ENCODE measurements at regions not wholly inside any gene's neighbourhood (a gene's known extent, or its start where the extent isn't known, plus 50 kb on each side); places are given as distances from the start of the nearest gene placed in this dataset.

DNA sequence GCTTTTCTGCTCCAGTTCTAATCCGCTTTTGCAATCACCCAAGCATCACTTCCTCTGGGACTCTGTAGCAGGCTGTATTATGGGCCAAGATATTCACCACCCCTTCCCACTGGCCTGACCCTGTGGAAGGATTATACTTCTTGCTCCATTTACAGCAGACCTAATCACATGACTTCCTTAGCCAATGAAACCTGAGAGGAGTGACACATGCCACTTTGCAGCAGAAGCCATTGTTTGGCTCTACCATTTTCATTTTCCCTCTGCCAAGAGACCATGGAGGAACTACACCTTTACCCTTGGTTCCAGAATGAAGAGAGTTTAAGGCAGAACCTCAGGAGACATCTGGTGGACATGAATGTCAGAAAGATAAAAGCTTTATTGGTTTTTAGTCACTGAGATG lies 134.9 kb upstream of the HSD17B12 start:
- DNase-seq = no peak

DNA sequence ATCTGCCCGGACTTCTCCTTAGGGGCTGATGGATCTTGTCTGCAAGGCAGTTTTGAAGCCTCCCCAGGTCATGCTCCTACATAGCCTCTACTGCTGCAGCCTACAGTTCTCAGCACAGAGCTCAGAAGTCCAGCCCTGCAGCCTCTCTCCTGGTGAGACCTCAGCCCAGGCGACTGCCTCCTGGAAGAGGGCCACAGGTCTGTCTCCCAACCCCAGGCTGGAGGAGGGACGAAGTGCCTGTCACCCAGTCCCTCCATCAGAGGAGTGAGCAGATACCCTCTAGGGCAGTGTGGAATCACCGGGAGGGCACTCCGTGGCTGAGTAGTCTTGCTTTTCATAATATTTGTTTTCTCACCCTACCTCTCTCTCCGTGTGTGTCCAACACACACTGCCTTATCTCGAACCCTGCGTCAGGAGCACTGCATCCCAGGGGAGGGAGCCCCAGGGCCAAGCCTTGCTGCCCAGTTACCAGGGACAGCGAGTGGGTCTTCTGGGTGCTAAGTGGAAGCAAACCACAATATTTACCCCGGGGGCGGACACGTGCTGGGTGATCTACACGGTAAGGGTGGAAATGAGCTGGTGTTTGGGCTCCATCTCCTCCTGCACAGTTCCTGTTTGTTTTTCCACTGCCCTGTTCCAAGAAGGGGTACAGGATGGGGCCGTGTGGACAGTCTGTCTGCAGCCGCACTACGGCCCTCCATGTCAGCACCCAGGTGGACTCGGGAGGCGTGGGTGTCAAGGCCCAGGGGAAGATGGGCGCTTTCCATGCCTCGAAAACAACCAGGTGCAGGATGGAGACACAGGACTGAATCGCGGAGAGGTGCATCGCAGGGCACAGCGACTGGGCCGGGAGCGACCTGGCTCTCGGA lies 133.7 kb upstream of the HSD17B12 start:
- DNase-seq = no peak

GRCh38 chr11:43547430-43547831 lies 133.1 kb upstream of the HSD17B12 start:
- DNase-seq = peak in 4 of 56 donors; percentile 4 to 56 (median 43)

GRCh38 chr11:43547889-43548381 lies 132.6 kb upstream of the HSD17B12 start:
- DNase-seq = peak in 11 of 56 donors; percentile 10 to 56 (median 28)

DNA sequence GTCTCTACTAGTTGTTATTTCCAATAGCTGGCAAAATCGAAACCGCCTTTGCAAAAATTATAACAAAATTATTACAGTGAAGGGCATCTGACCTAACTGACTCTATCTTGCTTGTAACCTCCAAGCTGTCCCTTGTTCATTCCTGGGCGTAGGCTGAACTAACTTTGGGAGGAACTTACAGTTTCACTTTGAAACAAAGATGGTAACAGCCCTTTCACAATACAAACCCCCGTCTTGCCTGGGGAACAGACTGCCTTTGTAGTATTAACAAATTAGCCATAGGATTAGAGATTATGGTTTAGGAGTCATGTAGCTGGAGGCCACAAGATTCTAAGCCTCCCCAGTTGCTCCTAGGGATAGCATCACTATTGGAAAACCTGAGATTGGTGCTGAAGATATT lies 131.6 kb upstream of the HSD17B12 start:
- DNase-seq = no peak

DNA sequence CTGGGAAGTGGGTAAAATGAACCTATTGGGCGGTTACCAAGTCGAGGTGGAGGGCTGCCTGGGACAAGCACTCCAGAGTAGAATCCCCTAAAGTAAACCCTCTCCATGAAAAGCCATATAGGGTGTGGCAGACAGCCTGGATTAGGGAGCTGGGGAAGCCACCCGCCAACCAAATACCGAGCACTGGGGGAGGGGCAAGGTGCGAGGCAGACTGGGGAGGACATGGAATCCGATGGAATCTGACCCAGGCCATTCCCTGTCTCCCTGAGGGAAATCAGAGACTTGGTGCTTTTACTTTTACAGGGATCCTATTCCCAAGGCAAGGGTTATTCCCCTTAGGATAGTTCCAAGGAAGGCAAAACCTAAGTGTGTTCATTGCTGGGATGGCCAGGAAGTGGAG lies 130.9 kb upstream of the HSD17B12 start:
- no peak for DNase-seq

DNA sequence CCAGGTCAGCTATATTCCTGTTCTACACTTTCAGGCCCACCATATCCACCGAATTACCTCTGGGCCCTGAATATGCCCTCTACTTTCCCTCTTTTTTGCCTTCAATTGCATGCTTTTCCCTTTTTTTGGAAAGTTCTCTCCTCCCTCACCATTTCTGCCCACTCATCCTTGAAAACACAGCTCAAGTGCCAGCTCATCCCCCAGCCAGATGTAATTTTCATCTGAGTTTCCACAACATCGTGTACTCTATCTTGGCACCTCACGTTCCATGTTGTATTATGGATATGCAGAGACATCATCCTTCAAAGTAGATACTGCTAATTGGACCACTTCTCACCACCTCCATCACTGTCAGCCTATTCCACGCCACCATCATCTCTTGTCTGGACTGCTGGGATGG lies 129.8 kb upstream of the HSD17B12 start:
- DNase-seq = peak in 1 of 56 donors; percentile 12

DNA sequence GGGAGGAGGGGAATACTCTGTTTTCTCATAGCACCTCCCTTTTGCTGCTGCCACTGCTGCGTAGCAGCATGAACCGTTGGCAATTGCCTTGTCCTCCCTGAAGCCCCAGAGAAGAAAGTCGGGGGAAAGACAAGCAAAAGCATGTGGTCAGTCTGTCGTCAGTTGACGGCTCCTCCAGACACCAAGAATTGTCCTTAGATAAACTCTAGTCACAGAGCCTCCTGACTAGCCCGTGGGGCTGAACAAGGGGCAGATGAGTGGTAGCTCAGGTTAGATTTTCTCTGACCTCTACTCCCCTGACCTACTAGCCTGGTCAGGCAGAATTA lies 126.4 kb upstream of the HSD17B12 start:
- DNase-seq = no peak

GRCh38 chr11:43555186-43555585 lies 125.4 kb upstream of the HSD17B12 start:
- no peak for DNase-seq

DNA sequence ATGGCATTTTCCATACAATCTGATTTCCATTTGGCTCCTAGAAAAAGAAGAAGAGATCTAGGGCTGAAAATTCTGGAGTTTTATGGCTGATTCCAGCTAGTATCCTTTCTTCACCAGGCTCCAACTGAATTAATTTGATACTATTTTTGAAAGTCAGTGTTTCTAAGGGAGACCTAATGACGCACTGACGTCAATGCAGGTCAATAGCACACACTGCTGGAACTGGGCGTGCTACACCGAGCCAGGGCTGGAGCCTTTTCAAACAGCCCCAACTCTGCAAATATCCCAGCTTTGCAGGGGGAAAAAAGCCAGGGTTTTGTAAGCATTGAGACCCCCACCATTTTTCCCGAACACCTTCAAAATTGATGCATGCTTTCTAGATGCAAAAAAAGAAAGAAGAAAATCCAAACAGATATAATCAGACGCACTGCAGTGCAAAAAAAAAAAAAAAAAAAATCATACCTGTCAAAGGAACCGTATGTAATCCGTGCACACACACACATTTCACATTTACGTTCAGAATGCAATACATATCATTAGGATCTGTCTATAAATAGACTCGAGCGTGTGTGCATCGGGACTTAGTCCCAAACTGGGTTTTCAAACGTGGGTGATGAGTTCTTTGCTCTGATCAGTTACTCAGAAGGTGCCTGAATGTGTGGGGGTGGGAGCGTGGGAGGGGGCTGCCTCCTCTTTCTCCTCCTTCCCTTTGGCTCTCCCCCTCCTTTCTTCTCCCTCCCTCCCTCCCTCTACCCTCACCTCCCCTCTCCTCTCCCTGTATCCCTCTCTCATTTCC lies 124.5 kb upstream of the HSD17B12 start:
- DNase-seq = peak in 11 of 56 donors; percentile 10 to 63 (median 26)

DNA sequence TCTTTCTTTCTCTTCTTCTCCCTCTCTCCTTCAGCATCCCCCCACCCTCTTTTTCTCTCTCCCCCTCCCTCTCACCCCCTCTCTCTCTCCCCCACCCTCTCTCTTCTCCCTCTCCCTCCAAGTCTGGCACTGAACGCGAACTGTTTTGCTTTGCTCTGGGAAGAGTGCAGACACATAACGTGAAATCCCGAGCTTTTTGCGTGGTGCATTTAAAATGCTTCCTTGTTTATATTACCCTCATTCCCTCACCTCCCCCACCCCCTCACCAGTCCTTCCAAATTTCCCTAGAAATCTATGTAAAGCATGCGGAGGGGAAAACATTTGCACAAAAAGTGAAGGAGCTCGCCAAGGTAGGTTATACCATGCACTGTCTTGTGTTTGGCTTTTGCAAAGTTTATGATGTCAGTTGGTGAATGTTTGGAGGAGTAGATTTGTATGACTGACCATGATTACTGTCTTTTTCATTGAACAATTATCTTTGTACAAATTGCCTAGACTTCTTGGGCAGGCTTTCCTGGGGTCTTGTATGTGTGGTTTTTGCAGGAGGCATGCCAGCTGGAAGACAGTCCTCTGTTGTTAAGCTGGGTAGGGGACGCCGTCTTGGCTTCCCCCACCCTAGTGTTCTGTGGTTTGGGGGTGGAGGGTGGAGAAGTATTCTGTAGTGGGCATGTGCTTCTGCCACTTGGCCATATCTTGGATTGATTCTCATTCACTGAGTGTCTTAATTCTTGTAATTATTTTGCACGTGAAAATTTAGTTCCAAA lies 123.7 kb upstream of the HSD17B12 start:
- no peak for DNase-seq

- no peak for DNase-seq
These were observed 122.9 kb upstream of the HSD17B12 start for GRCh38 chr11:43557553-43558110.

DNA sequence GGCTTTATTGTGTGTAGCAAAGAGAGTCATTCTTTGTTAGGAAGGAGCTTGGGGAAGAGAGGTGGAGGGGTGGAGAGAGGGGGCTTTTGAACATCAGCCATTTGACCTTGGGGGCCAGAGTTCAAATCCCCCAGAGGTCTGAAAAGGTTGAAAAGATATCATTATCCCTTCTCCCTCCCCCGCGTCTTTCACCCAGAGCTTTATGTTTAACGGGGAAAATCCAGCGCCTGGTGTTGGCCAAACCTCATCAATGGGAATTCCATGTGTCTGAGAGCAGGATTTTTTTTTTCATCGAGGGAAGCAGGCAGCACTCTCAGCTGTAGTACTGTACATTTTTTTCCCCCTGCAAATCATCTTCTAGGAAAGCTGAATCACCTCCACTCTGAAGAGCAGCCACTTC lies 122.4 kb upstream of the HSD17B12 start:
- DNase-seq = no peak

DNA sequence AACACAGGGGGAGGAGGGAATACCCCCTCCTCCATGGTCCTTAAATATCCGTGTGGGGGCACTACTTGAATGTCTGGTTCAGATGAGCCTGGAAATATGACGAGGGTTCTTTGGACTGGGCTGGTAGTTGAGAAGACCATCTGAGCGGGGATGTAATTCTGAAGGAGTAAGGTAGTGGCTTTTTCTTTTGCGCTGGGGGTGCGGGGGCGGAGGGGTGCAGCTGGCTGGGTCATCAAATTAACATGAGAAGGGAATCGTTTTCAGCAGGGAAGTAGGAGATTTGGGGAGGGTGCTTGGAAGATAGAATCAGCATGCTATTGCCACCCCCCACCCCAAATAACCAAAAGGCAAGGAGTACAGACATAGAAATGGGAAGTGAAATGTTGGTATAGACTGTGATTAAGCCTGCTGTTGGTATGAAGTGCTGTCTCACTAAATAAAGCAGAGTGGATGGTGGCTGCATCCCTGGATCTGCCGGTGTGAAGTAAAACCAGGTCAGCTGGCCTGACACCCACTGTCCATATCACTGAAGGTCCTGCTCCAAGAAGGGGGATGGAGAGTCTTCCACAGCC lies 121.9 kb upstream of the HSD17B12 start:
- no peak for DNase-seq

GRCh38 chr11:43561832-43562231 lies 118.7 kb upstream of the HSD17B12 start:
- DNase-seq = no peak

DNA sequence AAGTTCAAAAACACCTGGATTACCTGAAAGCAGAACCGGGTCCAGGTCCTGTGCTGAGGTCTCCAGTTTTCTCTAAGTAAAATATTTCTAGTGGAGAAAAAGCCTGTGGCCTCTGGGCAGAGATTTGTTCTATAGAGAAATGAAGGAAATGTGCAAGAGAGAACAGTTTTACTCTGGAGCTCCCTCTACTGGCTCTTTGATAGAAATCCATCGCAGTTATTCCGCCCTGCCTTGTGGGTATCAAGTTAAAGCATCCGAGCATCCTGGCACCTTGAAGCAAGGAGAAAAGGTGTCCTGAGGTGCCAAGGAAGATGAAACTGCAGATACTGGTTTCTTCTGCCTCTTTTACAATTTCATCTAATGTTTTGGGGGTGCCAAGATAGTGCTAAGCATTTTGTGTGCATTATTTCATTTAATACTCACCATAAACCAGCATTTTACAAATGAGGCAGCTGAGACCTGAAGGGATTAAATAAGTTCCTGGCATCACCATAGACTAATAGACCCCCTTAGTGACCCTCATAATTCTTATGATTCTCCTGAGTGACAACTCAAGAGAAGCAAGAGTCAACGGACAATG lies 113.1 kb upstream of the HSD17B12 start:
- DNase-seq = no peak

DNA sequence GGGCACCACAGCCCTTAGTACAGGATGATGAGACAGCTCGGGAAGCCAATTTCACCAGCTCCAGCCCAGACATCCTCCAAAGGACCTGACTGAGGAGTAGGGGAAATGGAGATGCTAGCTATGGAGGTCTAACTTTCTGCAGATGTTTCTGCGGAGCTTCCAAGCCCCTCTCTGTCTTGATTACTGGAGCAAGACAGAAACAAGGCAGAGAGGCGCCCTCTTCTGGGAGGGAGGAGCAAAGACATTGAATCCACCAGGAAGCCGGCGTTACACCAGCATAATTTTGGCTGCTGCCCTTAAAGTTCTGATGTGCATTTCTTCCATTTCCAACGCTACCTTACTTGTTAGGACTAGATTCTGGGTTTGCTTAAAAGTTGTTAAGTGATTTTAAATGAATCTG lies 107.3 kb upstream of the HSD17B12 start:
- DNase-seq = no peak

- DNase-seq = no peak
These were observed 106.7 kb upstream of the HSD17B12 start for GRCh38 chr11:43573873-43574272.

- DNase-seq = no peak
These were observed 106.1 kb upstream of the HSD17B12 start for GRCh38 chr11:43574411-43574810.
